ENCODE measurements at regions not wholly inside any gene's neighbourhood (a gene's known extent, or its start where the extent isn't known, plus 50 kb on each side); places are given as distances from the start of the nearest gene placed in this dataset.

GRCh38 chrX:124256216-124256615 lies 76.2 kb upstream of the TEX13D start:
- no peak for TF ChIP-seq POLR2A (IDR thresholded peaks at IDR 0.05)
- no peak for TF ChIP-seq CTCF (IDR thresholded peaks at IDR 0.05)
